NCI-H2029 (cell line): ENCODE measurements at regions not wholly inside any gene's neighbourhood (a gene's known extent, or its start where the extent isn't known, plus 50 kb on each side); places are given as distances from the start of the nearest gene placed in this dataset.
"Not testable (repeated sequence)": the region's sequence is repeated elsewhere in the genome, so short reads cannot be mapped to it uniquely, and the experiment has no call there.

Experiments used
- DNase-seq: peaks from one replicate; lab custom pipeline; 2025; lab: John Stamatoyannopoulos, UW

- DNase-seq: not testable (repeated sequence)
Measured at GRCh38 chr10:93127642-93128215, 54.0 kb downstream of the CYP26A1 start.

GRCh38 chr10:93131986-93132385, 58.3 kb downstream of the CYP26A1 start:
- no peak for DNase-seq

GRCh38 chr10:93138113-93138870, 64.6 kb downstream of the CYP26A1 start:
- no peak for DNase-seq

GRCh38 chr10:93139059-93139655, 65.5 kb downstream of the CYP26A1 start:
- no peak for DNase-seq

- no peak for DNase-seq
Measured at GRCh38 chr10:93142534-93142933, 68.8 kb downstream of the CYP26A1 start.

- no peak for DNase-seq
Measured at GRCh38 chr10:93143281-93143680, 69.6 kb downstream of the CYP26A1 start.

- no peak for DNase-seq
Measured at GRCh38 chr10:93146336-93146735, 72.6 kb downstream of the CYP26A1 start.

- DNase-seq: no peak
Measured at GRCh38 chr10:93147281-93147680, 73.6 kb downstream of the CYP26A1 start.

GRCh38 chr10:93148476-93148875, 74.8 kb downstream of the CYP26A1 start:
- no peak for DNase-seq

- no peak for DNase-seq
Measured at GRCh38 chr10:93149761-93150160, 76.1 kb downstream of the CYP26A1 start.

GRCh38 chr10:93150289-93150688, 76.6 kb downstream of the CYP26A1 start:
- DNase-seq: no peak

GRCh38 chr10:93150990-93151547, 77.4 kb downstream of the CYP26A1 start:
- DNase-seq: no peak

GRCh38 chr10:93152136-93152535, 78.4 kb downstream of the CYP26A1 start:
- no peak for DNase-seq

- DNase-seq: no peak
Measured at GRCh38 chr10:93154531-93154930, 80.8 kb downstream of the CYP26A1 start.

GRCh38 chr10:93160140-93160539, 86.4 kb downstream of the CYP26A1 start:
- DNase-seq: no peak

- no peak for DNase-seq
Measured at GRCh38 chr10:93160829-93161228, 87.1 kb downstream of the CYP26A1 start.

GRCh38 chr10:93165367-93165766, 91.7 kb downstream of the CYP26A1 start:
- no peak for DNase-seq

GRCh38 chr10:93166134-93166533, 92.4 kb downstream of the CYP26A1 start:
- no peak for DNase-seq

- no peak for DNase-seq
Measured at GRCh38 chr10:93171837-93172236, 98.1 kb downstream of the CYP26A1 start.

GRCh38 chr10:93173967-93174845, 100.5 kb downstream of the CYP26A1 start:
- no peak for DNase-seq

GRCh38 chr10:93175490-93175889, 101.8 kb downstream of the CYP26A1 start:
- DNase-seq: no peak

- DNase-seq: no peak
Measured at GRCh38 chr10:93177511-93177910, 103.8 kb downstream of the CYP26A1 start.
